LNCaP clone FGC (cell line): ENCODE measurements at regions not wholly inside any gene's neighbourhood (a gene's known extent, or its start where the extent isn't known, plus 50 kb on each side); places are given as distances from the start of the nearest gene placed in this dataset.

Source experiments
- DNase-seq: peaks from one replicate; pipeline ENCODE4 v3.0.0-alpha.2; 2011; ENCODE audit warnings: low read depth
- H3K4me3 ChIP-seq: 2 replicates; pipeline ENCODE4 v1.5.1; 2011; ENCODE audit warnings: mild to moderate bottlenecking, low read depth, low read length, control low read depth
- TF ChIP-seq, protein P1 (sequence below): IDR thresholded peaks from 2 replicates; pipeline ENCODE4 v1.5.1; 2012; ENCODE audit warnings: mild to moderate bottlenecking; ENCODE audit not compliant: control insufficient read depth, insufficient read depth; ENCODE audit errors: extremely low read depth

- no peak overlapping the region for H3K4me3 ChIP-seq
- TF ChIP-seq, protein P1, sequence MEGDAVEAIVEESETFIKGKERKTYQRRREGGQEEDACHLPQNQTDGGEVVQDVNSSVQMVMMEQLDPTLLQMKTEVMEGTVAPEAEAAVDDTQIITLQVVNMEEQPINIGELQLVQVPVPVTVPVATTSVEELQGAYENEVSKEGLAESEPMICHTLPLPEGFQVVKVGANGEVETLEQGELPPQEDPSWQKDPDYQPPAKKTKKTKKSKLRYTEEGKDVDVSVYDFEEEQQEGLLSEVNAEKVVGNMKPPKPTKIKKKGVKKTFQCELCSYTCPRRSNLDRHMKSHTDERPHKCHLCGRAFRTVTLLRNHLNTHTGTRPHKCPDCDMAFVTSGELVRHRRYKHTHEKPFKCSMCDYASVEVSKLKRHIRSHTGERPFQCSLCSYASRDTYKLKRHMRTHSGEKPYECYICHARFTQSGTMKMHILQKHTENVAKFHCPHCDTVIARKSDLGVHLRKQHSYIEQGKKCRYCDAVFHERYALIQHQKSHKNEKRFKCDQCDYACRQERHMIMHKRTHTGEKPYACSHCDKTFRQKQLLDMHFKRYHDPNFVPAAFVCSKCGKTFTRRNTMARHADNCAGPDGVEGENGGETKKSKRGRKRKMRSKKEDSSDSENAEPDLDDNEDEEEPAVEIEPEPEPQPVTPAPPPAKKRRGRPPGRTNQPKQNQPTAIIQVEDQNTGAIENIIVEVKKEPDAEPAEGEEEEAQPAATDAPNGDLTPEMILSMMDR, result no peak
- DNase-seq, result no peak
Observed at GRCh38 chr9:3161912-3162311, 318.0 kb upstream of the PUM3 start.

DNA sequence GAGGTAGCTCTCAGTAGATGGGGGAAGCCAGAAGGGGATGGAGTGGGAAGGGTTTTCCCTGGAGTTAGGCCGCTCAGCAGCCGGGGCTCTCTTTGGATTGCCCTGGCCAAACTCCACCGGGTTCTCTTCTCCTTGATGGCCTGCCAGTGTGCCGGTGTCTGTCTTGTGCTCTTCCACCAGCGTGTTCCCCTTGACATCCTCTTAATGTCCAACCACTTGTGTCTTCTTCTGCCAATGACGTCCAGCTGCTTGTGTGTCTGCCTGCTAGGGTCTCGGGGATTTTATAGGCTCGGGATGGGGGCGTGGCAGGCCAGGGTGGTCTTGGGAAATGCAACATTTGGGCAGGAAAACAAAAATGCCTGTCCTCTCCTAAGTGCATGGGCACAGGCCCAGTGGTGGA is 313.1 kb upstream of the PUM3 start:
- H3K4me3 ChIP-seq, result no peak overlapping the region

DNA sequence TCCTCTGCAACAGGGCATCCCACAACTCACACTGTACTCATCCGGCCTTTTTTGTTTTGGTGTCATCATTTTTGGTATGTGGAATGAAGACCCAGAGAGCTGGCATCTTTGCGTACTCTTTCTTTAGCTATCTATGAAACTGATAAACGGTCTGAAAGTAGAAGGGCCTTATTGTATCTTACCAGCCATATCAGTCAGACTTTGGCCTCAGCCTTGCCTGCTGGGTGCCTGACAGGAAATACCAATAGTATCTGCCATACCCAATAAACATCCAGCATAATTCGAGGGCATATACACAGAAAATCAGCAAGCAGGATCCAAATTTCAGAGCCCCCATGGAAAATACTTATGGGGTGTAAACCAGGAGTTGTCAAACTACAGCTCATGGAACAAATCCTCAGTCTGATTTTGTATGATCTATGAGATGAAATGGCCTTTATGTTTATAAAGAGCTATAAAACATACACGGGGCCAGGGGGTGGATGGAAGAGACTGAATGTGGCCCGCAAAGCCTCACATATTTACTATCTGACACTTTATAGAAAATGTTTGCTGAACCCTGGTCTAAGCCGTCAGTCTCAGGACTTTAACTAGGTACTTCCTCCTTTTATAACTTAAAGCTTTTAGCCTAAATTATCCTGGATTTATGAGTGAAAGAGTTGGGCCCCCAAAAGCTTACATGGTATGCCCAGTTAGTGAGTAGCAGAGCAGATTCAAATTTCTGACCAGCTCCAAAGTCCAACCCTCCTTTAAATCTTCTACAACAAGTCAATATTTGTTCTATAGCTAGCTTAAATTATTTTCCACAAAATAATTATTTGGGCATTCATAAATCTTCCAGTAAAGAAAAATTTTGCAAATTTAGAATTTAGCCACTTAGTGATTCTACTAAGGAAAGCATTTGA is 308.0 kb upstream of the PUM3 start:
- TF ChIP-seq, protein P1, result no peak
- no peak for DNase-seq
- H3K4me3 ChIP-seq, result no peak overlapping the region

More for the DNA sequence above, 313.1 kb upstream of the PUM3 start:
- DNase-seq, result no peak
- TF ChIP-seq, protein P1, result no peak

- no peak overlapping the region for H3K4me3 ChIP-seq
- DNase-seq, result no peak
- TF ChIP-seq, protein P1, result no peak
Observed at GRCh38 chr9:3150074-3150473, 306.2 kb upstream of the PUM3 start.

- no peak for DNase-seq
- no peak overlapping the region for H3K4me3 ChIP-seq
- TF ChIP-seq, protein P1, result no peak
Observed at GRCh38 chr9:3138231-3139229, 294.6 kb upstream of the PUM3 start.

DNA sequence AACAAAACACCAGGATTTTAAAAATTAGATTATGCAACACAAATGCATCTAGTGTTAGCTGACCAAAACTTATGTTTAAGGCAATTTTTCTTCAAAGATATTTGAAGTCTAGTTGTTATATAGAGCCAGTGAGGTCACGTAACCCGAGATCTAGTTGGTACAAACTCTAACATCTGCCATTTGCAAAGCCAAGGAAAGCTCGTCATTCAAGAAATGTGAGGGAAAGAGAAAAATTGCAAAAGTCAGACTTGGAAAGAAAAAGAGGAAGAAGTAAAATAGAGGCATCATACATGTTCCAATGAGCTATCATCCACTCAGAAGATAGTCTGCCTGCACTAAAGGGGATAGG is 293.4 kb upstream of the PUM3 start:
- TF ChIP-seq, protein P1, result no peak
- no peak for DNase-seq

More for the DNA sequence above, 293.4 kb upstream of the PUM3 start:
- H3K4me3 ChIP-seq, result no peak overlapping the region
